ENCODE measurements at regions not wholly inside any gene's neighbourhood (a gene's known extent, or its start where the extent isn't known, plus 50 kb on each side); places are given as distances from the start of the nearest gene placed in this dataset.

GRCh38 chr5:135246923-135247795 lies 151.9 kb downstream of the MACROH2A1 start:
- no peak for DNase-seq

DNA sequence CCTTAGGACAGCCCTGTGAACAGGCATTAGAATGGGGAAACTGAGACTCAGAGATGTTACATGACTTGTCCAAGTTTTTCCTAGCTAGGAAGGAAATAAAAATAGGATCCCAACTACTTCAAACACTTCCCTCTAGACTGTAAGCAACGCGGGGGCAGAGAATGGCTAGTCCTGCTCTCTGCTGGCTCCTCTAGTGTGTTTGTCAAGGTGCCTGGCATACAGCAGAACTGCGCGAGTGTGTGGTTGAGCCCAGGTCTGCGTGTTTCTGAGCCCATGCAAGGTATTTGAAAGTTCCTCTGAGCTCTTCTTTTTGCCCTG lies 152.5 kb downstream of the MACROH2A1 start:
- no peak for DNase-seq

- no peak for DNase-seq
These were observed 153.2 kb downstream of the MACROH2A1 start for GRCh38 chr5:135245521-135246499.

DNA sequence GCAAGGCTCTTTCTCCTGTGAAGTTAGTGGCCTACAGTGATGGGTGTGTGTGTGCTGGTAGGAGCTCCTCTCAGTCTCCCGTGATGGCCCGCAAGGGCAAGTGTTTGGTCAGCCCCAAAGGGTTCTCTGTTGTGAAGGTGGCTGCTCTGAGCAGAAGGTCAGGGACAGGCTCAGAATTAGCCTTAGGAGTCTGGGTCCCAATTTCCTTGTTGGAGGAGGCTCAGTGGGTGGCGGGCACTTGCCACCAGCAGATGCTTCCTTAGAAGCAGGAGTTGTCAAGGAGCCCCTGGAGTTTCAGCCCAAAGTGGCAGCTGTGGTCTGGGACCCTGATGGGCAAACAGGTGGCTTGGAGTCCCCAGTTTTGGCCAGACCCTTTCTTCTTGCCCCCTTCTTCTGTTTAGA lies 154.4 kb downstream of the MACROH2A1 start:
- no peak for DNase-seq

DNA sequence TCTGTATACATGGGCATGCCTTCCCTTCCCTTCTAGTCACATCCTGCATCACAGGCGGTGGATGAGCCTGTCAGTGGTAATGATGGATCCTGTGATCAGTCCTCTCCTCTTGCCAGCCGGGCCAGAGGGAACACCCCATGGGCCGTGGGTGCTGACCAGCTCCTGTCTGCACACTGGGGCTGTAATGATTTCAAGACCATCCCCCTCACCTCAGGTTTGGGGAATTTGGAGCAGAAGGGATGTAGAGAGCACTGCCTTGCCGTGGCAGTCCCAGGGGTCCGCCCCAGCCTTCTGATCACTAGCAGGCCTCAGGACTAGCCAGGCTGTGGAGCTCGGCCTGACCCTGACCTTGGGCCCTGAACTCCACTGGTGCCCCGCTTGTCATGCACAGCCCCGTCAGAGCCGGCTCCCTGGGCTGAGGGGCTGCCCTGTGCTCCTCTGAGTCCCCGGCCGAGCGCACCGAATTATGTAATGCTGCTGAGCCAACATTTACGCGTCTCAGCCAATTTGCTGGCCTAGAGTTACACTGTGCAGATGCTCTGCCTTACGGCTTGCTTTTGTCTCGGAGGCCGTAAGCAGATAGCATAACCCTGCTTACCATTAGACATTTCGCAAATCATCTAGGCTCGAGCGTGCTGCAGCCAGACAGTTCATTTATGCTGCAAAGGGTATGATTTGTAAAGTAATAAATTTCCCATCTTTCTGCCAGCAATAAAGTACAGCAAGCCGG lies 155.3 kb downstream of the MACROH2A1 start:
- DNase-seq: no peak

GRCh38 chr5:135242866-135243555 lies 156.0 kb downstream of the MACROH2A1 start:
- no peak for DNase-seq

DNA sequence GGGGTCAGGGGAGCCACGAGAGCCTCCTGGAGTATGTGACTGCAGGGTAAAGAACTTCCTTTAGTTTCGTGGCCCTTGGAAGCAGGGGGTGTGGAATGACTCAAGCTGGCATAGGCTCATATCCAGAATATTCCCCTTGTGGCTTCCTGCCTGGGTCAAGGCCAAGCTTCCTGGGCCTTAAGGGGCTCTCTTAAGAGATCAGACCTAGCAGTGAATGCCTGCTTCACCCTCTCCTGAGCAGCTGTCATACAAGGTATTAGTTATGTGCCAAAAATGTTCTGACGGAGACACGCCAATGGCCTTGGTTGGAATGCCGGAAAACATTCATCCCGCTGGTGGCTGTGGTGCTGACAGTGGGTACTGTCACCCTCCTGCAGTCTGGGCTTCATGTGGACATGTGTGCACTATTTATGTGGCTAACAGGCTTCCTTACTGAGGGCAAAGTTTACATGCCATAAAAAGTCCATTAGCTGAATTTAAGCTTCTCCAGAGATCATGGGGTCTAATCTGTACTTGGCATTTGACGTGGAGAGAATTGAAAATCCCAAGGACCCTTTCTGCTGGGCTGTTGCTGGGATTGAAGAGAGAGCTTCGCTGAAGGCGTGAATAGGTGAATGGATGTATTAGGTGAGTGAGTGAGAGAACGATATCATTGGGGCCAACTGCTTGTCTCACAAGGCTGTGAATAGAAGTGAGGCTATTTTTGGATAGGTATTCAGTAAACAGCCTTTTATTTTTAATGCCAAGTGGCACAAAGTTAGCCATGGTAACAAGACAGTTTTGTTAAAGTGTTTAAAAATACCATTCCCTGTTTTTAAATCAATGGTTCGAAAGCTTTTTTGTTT lies 156.8 kb downstream of the MACROH2A1 start:
- no peak for DNase-seq

DNA sequence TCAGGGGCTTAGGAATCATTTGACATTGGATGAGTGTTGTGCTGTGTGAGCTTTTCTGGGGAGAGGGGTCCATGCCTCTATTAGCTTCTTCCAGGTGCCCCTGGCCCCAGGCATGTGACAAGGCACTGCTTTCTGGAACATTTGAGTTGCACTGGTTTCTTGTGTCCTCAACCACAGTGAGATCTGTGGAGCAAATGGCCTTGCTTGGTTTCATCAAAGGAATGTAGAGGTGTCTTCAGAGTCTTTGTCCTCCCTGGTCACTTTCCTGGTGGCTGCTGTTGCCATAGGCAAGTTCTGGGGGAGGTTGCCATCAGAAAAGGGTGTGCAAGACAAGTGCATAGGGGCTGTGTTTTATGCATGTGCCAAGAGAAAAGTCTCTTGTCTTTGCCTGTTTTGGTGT lies 157.5 kb downstream of the MACROH2A1 start:
- no peak for DNase-seq

DNA sequence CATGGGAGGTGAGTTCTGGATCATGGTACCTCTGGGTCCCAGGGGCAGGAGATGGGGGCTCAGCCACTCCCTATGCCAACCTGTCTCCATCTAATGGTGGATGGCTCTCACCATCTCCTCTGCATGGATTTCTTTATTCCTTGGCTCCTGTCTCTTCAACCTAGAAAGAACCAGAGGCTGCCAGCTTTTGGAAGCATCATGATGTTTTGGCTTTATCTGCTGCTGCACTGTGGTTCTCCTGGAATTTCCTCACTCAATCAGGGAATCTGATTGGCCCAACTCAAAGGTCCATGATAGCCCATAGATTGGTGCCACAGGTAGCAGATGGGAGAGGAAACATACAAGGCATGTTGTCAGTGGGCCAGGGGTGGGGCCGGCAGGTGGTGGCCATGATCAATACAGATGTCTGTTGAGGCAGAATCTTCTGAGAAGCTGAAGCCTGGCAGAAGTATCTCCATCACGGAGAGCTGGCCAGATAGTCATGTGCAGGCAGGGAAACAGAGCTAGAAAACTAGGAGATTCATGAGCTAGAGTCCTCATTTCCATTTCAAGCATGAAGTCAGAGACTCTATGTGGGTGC lies 158.2 kb downstream of the MACROH2A1 start:
- no peak for DNase-seq

GRCh38 chr5:135240283-135240633 lies 158.8 kb downstream of the MACROH2A1 start:
- DNase-seq: no peak

DNA sequence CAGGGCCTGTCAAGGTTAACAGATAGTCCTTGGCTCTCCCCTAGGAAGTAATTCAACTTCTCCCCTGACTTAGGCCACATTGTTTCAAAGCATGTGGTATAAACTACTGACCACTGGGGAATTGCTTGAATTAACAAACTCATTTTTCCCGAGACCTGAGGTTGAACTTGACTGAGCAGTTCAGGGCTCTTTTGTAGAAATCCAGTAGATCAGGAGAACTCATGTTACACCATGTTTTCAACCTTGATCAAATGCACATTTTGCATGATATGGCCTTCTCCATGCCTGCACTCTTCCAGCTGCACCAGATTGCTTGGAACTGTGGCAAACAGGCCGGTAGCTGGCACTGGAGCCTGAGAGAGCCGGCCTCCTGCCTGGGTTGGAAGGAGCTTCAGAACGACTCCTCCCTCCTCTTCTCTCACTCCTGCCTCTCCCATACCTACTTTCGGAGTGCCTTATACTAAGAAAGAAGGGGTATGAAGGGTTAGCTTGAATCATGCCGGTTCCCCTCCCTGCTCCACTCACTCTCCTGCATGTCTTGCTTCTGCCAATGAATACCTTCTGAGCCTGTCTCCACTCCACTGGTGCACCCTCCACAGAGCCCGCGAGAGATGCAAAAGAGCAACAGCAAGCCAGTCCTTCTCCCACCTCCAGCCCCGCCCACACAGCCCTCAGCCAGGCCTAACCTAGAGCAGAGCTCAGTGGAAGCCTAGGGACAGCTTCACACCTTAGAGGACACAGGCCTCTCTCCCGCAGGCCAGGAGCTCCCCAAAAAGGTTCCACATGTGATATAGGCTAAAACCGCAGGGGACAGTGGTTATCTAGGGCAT lies 159.4 kb downstream of the MACROH2A1 start:
- no peak for DNase-seq

DNA sequence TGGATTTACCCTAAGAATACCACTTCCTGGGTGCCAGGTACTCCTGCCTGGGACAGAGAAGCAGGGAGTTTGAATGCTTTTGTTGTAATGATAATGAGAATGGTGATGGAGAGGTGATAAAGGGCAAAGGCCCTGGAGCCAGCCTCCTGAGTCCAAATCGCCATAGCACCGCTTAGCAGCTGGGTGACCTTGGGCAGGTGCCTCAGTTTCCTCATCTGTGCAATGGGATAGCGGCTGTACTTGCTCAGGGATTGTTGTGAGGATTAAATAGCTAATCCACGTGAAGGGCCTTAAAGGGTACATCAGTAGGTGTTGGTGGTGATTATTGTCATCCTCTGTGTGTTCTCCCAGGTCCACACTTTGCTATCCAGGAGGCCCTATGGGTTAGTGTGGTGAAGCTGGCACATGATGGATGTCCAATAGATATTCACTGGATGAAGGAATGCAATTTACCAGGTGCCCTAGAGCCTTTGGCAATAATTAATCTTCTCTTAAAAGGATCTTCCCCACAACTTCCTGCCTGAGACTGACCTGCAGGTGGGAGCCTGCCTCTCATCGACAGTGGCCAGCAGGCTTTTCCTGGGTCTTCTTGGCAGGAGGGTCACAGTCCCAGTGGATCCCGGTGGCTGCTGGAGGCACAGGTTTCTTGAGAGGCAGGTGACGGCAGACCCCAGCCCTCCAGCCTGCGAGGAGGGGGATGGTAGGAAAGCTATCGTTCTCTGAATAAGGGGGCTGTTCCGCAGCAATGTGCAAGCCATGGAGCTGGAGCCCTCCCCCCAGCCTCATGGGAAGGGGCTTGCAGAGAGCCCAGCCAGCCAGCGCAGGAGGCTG lies 160.2 kb downstream of the MACROH2A1 start:
- no peak for DNase-seq

GRCh38 chr5:135237748-135238103 lies 161.3 kb downstream of the MACROH2A1 start:
- no peak for DNase-seq

- no peak for DNase-seq
These were observed 161.9 kb downstream of the MACROH2A1 start for GRCh38 chr5:135236908-135237747.

- DNase-seq: no peak
These were observed 162.7 kb downstream of the MACROH2A1 start for GRCh38 chr5:135236228-135236907.

DNA sequence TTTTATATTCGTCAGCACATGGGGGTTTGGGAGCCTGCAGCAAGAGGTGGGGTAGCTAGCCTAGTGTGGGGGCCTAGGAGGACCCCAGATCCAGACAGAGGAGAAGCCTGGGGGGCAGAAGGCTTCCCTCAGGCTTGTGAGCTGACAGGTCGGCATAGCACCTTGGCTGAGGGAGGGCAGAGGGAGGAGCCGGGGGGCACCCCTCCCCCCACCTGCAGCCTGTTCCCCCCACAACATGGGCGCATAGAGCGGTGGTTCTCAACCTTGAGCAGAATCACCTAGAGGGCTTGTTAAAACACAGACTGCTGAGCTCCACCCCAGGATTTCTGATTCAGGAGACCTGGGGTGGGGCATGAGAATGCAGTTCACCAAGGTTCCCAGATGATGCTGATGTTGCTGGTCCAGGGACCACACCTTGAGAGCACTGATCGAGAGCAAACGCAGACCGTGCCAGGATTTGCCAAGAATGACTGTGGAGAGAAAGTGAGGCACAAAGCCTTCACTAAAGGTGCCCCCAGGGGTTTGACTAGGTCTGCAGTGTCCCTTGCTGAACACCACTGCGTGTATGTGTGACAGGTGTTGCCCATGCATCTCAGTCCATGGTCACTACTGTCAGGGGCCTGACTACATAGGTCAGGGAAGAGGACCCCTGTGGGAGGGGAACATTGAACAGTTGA lies 163.3 kb downstream of the MACROH2A1 start:
- DNase-seq: no peak

DNA sequence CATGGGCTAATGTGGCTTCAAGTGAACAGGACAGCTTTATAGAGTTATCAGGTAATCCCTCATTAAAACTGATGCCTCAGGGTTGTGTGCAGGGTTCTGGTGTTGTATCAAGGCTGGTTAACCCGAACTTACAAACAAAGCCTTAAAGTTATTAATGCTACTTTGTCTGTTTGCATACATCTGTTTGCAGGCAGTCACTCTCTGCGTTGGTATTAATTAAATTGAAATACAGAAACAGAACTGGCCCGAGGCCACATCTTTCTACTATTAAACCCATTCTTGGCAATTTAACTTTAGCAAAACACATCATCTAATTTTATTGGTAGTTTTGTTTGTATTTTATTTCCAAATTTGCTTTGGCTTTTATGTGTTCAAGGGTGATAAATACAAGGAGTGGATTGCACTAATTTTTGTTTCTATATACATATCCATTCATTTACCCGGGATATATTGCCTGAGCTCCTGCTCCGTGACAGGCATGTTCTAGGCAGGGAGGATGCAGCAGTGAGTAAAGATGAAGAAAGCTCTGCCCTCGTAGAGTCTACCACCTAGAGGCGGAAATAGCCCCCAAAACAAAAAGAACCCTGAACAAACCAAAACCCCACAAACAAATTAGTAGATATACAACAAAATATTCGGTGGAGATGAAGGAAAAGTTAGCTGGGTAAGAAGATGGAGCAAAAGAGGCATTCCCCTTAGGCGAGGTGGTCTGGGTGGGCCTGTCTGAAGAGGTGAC lies 164.2 kb downstream of the MACROH2A1 start:
- no peak for DNase-seq
